Spleen (tissue), 7 donors: ENCODE measurements at regions not wholly inside any gene's neighbourhood (a gene's known extent, or its start where the extent isn't known, plus 50 kb on each side); places are given as distances from the start of the nearest gene placed in this dataset.

Experiments used
- POLR2A ChIP-seq, 3 donors: fragments of 450-650 bp; IDR thresholded peaks; one replicate each; pipeline ENCODE4 v1.5.1; 2017; ENCODE audit warnings: antibody characterized with exemption in 3 of 3, mild to moderate bottlenecking in 1 of 3
- POLR2AphosphoS5 ChIP-seq, 3 donors: sonication (generic); formaldehyde crosslinking; IDR thresholded peaks; one replicate each; pipeline ENCODE4 v1.5.1; 2017; ENCODE audit warnings: antibody characterized with exemption in 3 of 3
- TF ChIP-seq, protein P1 (sequence below), 11 experiments: fragments of 200-600 bp in 7 of 11; fragments of 450-650 bp in 4 of 11; sonication (generic) in 4 of 11; IDR thresholded peaks in 8 of 11; conservative IDR thresholded peaks in 3 of 11; 1 replicate in 7 of 11; 2 replicates in 4 of 11; pipeline versions ENCODE4 v1.4.0 to v1.8.0; 2016 to 2021; ENCODE audit warnings: antibody characterized with exemption in 11 of 11, inconsistent platforms in 4 of 11, mild to moderate bottlenecking in 1 of 11
- donor health status: DM: no; HTN: no; CAD: no; lungs with moderate emphysema.
- donor health status: DM: no; HTN: no; CAD: no.
- donor health status: DM: no; HTN: no; CAD: no.

DNA sequence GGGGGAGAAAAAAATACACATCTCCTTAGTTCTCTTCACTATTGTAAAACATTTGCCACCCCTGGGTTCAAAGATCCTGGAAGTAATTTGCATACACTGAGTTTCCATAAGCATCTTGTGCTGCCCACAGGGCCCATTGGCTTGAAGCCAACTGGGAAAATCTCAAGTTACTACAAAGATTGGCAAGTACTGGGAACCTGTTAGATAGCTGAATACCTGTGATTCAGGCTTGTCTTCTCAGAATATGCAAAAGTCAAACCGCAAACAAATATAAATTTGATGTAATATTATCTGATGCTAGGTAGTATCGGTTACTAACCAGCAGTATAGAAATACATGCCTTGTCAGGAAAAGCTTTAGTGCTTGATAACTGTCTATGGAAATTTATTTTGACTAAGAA, 156.9 kb upstream of the FST start:
- TF ChIP-seq, protein P1, sequence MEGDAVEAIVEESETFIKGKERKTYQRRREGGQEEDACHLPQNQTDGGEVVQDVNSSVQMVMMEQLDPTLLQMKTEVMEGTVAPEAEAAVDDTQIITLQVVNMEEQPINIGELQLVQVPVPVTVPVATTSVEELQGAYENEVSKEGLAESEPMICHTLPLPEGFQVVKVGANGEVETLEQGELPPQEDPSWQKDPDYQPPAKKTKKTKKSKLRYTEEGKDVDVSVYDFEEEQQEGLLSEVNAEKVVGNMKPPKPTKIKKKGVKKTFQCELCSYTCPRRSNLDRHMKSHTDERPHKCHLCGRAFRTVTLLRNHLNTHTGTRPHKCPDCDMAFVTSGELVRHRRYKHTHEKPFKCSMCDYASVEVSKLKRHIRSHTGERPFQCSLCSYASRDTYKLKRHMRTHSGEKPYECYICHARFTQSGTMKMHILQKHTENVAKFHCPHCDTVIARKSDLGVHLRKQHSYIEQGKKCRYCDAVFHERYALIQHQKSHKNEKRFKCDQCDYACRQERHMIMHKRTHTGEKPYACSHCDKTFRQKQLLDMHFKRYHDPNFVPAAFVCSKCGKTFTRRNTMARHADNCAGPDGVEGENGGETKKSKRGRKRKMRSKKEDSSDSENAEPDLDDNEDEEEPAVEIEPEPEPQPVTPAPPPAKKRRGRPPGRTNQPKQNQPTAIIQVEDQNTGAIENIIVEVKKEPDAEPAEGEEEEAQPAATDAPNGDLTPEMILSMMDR (IDR thresholded peaks at IDR 0.05 in 8 of 11, conservative IDR thresholded peaks at IDR 0.05 in 3 of 11), result no peak
- TF ChIP-seq POLR2AphosphoS5 (IDR thresholded peaks at IDR 0.05), result no peak
- no peak for TF ChIP-seq POLR2A (IDR thresholded peaks at IDR 0.05)
